SH-SY5Y (cell line): ENCODE measurements at regions not wholly inside any gene's neighbourhood (a gene's known extent, or its start where the extent isn't known, plus 50 kb on each side); places are given as distances from the start of the nearest gene placed in this dataset.

Source experiments
- GATA2 ChIP-seq: IDR thresholded peaks from 2 replicates; pipeline ENCODE4 v1.6.1; 2011; ENCODE audit warnings: mild to moderate bottlenecking, low read depth, low read length
- GATA3 ChIP-seq: IDR thresholded peaks from 2 replicates; pipeline ENCODE4 v1.6.1; 2011; ENCODE audit warnings: low read depth, mild to moderate bottlenecking, low read length, moderate library complexity

GRCh38 chr14:27008187-27008586, 410.4 kb upstream of the NOVA1 start:
- TF ChIP-seq GATA2 (no peak), GATA3 (no peak)
